Vagina (tissue), 2 donors: ENCODE measurements at regions not wholly inside any gene's neighbourhood (a gene's known extent, or its start where the extent isn't known, plus 50 kb on each side); places are given as distances from the start of the nearest gene placed in this dataset.

Experiments used
- POLR2A ChIP-seq, 2 donors: fragments of 450-650 bp; IDR thresholded peaks; one replicate each; pipeline ENCODE4 v1.6.1; 2017; ENCODE audit warnings: antibody characterized with exemption in 2 of 2, mild to moderate bottlenecking in 2 of 2, moderate library complexity in 2 of 2
- POLR2AphosphoS5 ChIP-seq, 2 donors: sonication (generic); formaldehyde crosslinking; IDR thresholded peaks; one replicate each; pipeline ENCODE4 v1.9.0; 2017; ENCODE audit warnings: antibody characterized with exemption in 2 of 2, mild to moderate bottlenecking in 2 of 2, low read depth in 1 of 2; ENCODE audit not compliant: insufficient read depth in 1 of 2
- TF ChIP-seq, protein P1 (sequence below), 3 experiments: fragments of 450-650 bp in 2 of 3; fragments of 200-600 bp in 1 of 3; sonication (generic) in 1 of 3; IDR thresholded peaks; one replicate each; pipeline ENCODE4 v1.5.1; 2017 to 2019; ENCODE audit warnings: antibody characterized with exemption in 3 of 3, mild to moderate bottlenecking in 2 of 3, moderate library complexity in 2 of 3

DNA sequence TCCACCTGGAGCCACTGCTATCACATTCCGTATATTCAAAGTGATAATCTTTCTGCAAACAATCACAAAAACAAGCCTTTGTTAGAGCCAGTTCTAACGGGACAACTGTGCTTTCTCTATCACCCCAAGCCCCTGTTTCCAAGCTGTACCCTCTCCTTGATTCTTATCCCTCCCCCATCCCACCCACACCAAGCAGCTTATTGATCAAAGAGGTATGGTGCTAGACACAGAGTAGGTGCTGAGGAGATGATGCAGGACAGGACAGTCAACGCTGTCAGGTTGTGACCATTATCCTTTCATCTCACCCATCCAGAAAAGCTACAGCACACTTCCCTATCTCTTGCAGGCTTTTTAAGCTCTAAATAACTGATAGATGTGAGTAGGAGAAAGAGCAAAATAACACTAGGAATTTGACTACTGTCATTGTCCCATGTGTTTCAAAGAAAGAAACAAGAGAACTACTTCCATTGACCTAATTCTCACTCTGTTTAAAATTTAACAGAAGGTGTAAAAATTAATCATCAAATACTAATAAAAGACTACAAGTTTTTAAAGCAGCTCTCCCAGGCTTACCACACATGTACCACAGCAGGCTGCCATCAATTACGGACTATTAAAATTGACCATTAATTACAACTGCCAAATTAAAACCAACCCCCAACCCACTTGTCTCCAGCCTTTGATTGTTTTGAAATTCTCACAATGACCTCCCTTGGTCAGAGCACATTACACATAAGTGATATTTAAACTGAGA lies 94.3 kb downstream of the ELAPOR2 start:
- TF ChIP-seq, protein P1, sequence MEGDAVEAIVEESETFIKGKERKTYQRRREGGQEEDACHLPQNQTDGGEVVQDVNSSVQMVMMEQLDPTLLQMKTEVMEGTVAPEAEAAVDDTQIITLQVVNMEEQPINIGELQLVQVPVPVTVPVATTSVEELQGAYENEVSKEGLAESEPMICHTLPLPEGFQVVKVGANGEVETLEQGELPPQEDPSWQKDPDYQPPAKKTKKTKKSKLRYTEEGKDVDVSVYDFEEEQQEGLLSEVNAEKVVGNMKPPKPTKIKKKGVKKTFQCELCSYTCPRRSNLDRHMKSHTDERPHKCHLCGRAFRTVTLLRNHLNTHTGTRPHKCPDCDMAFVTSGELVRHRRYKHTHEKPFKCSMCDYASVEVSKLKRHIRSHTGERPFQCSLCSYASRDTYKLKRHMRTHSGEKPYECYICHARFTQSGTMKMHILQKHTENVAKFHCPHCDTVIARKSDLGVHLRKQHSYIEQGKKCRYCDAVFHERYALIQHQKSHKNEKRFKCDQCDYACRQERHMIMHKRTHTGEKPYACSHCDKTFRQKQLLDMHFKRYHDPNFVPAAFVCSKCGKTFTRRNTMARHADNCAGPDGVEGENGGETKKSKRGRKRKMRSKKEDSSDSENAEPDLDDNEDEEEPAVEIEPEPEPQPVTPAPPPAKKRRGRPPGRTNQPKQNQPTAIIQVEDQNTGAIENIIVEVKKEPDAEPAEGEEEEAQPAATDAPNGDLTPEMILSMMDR (IDR thresholded peaks at IDR 0.05): no peak
- TF ChIP-seq POLR2A (IDR thresholded peaks at IDR 0.05) (no peak), POLR2AphosphoS5 (IDR thresholded peaks at IDR 0.05; ENCODE audit: insufficient read depth in 1 of 2, low read depth in 1 of 2) (no peak)
